SK-N-SH treated with all-trans-retinoic acid at 6 μM for 48 hours (cell line): ENCODE measurements at regions not wholly inside any gene's neighbourhood (a gene's known extent, or its start where the extent isn't known, plus 50 kb on each side); places are given as distances from the start of the nearest gene placed in this dataset.

Source experiments
- ATAC-seq: fragments of 200-7000 bp; cut with Tn5 transposase; 3 replicates; pipeline ENCODE4 v1.9.1; 2020; ENCODE audit warnings: mild to moderate bottlenecking, moderate library complexity
- ARNTL ChIP-seq: fragments of 450-650 bp; formaldehyde crosslinking; IDR thresholded peaks from 2 replicates; pipeline ENCODE4 v1.5.0; 2020; ENCODE audit warnings: low read depth, mild to moderate bottlenecking, moderate library complexity, borderline replicate concordance
- BACH2 ChIP-seq: fragments of 250-450 bp; sonication (Bioruptor Pico); IDR thresholded peaks from 2 replicates; pipeline ENCODE4 v1.9.0; 2021; ENCODE audit warnings: mild to moderate bottlenecking, borderline replicate concordance
- CSDC2 ChIP-seq: fragments of 250-450 bp; sonication (Bioruptor Pico); IDR thresholded peaks from 2 replicates; pipeline ENCODE4 v1.5.0; 2020; ENCODE audit warnings: mild to moderate bottlenecking, moderate library complexity
- ESRRG ChIP-seq: fragments of 250-450 bp; sonication (Bioruptor Pico); IDR thresholded peaks from 2 replicates; pipeline ENCODE4 v1.6.1; 2021; ENCODE audit warnings: mild to moderate bottlenecking
- GLIS3 ChIP-seq: fragments of 250-450 bp; sonication (Bioruptor Pico); IDR thresholded peaks from 2 replicates; pipeline ENCODE4 v1.5.0; 2020; ENCODE audit warnings: mild to moderate bottlenecking, moderate library complexity
- ISL1 ChIP-seq: fragments of 250-450 bp; sonication (Bioruptor Pico); IDR thresholded peaks from 2 replicates; pipeline ENCODE4 v2.1.2; 2022; ENCODE audit warnings: mild to moderate bottlenecking, moderate library complexity
- OSR1 ChIP-seq: fragments of 250-450 bp; sonication (Bioruptor Pico); IDR thresholded peaks from 2 replicates; pipeline ENCODE4 v1.8.0; 2022; ENCODE audit warnings: moderate library complexity, mild to moderate bottlenecking, inconsistent platforms
- PPARA ChIP-seq: fragments of 250-450 bp; sonication (Bioruptor Pico); IDR thresholded peaks from 2 replicates; pipeline ENCODE4 v1.5.0; 2020; ENCODE audit warnings: mild to moderate bottlenecking, borderline replicate concordance
- RARB ChIP-seq: fragments of 250-450 bp; sonication (Bioruptor Pico); IDR thresholded peaks from 2 replicates; pipeline ENCODE4 v1.8.0; 2021; ENCODE audit warnings: mild to moderate bottlenecking, moderate library complexity
- SNAI2 ChIP-seq: fragments of 250-450 bp; sonication (Bioruptor Pico); IDR thresholded peaks from 2 replicates; pipeline ENCODE4 v1.5.0; 2020; ENCODE audit warnings: mild to moderate bottlenecking, moderate library complexity
- TCF4 ChIP-seq: fragments of 250-450 bp; sonication (Bioruptor Pico); IDR thresholded peaks from 2 replicates; pipeline ENCODE4 v1.8.0; 2021; ENCODE audit warnings: mild to moderate bottlenecking, moderate library complexity, borderline replicate concordance
- ZC3H10 ChIP-seq: fragments of 250-450 bp; sonication (Bioruptor Pico); IDR thresholded peaks from 2 replicates; pipeline ENCODE4 v1.5.1; 2021; ENCODE audit warnings: mild to moderate bottlenecking, moderate library complexity
- ZFP3 ChIP-seq: fragments of 250-450 bp; sonication (Bioruptor Pico); IDR thresholded peaks from 2 replicates; pipeline ENCODE4 v1.5.0; 2020; ENCODE audit warnings: mild to moderate bottlenecking, moderate library complexity
- ZFP30 ChIP-seq: fragments of 450-650 bp; formaldehyde crosslinking; IDR thresholded peaks from 2 replicates; pipeline ENCODE4 v1.5.0; 2022; ENCODE audit warnings: mild to moderate bottlenecking, moderate library complexity
- ZNF70 ChIP-seq: fragments of 450-650 bp; formaldehyde crosslinking; IDR thresholded peaks from 2 replicates; pipeline ENCODE4 v1.5.0; 2020; ENCODE audit warnings: mild to moderate bottlenecking, moderate library complexity
- ZNF8 ChIP-seq: fragments of 450-650 bp; formaldehyde crosslinking; IDR thresholded peaks from 2 replicates; pipeline ENCODE4 v1.5.0; 2020; ENCODE audit warnings: mild to moderate bottlenecking, moderate library complexity
- TF ChIP-seq, protein P1 (sequence below): fragments of 250-450 bp; sonication (Bioruptor Pico); IDR thresholded peaks from 2 replicates; pipeline ENCODE4 v1.8.0; 2021; ENCODE audit warnings: low read depth, mild to moderate bottlenecking, moderate library complexity, borderline replicate concordance
- TF ChIP-seq, protein P2 (sequence below): fragments of 250-450 bp; sonication (Bioruptor Pico); IDR thresholded peaks from 2 replicates; pipeline ENCODE4 v1.5.1; 2020; ENCODE audit warnings: low read depth, mild to moderate bottlenecking, moderate library complexity
- TF ChIP-seq, protein P3 (sequence below): fragments of 250-450 bp; sonication (Bioruptor Pico); IDR thresholded peaks from 2 replicates; pipeline ENCODE4 v1.5.1; 2021; ENCODE audit warnings: mild to moderate bottlenecking, moderate library complexity
- TF ChIP-seq, protein P4 (sequence below): fragments of 250-450 bp; sonication (Bioruptor Pico); IDR thresholded peaks from 2 replicates; pipeline ENCODE4 v1.8.0; 2020; ENCODE audit warnings: mild to moderate bottlenecking, moderate library complexity, borderline replicate concordance
- TF ChIP-seq, protein P5 (sequence below): fragments of 250-450 bp; sonication (Bioruptor Pico); IDR thresholded peaks from 2 replicates; pipeline ENCODE4 v1.5.0; 2020; ENCODE audit warnings: mild to moderate bottlenecking, moderate library complexity

DNA sequence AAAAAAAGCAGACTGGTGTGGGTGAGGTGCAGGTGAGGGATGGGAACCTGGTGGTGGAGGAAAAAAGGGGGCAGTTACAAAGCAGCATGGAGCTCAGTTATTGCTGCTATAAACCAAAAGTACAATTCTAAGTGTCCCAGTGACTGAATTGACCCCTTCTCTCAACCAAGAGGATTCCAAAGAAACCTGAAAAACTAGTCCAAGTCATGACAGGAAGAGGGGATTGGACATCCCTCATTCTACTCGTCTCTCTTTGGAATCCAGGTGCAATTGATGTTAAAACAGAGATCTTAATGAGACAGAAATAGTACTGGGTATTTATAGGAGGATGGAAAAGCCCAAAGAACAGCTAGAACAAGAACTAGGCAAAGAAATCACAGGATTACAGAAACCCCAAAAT lies 322.3 kb upstream of the IGFBP3 start:
- TF ChIP-seq ESRRG (no peak), GLIS3 (CRISPR knock-in tag) (no peak), ZNF70 (CRISPR knock-in tag) (no peak), ISL1 (no peak), ZNF8 (CRISPR knock-in tag) (no peak), BACH2 (CRISPR knock-in tag) (no peak), CSDC2 (no peak), TCF4 (no peak), ZC3H10 (no peak)
- TF ChIP-seq, protein P1, sequence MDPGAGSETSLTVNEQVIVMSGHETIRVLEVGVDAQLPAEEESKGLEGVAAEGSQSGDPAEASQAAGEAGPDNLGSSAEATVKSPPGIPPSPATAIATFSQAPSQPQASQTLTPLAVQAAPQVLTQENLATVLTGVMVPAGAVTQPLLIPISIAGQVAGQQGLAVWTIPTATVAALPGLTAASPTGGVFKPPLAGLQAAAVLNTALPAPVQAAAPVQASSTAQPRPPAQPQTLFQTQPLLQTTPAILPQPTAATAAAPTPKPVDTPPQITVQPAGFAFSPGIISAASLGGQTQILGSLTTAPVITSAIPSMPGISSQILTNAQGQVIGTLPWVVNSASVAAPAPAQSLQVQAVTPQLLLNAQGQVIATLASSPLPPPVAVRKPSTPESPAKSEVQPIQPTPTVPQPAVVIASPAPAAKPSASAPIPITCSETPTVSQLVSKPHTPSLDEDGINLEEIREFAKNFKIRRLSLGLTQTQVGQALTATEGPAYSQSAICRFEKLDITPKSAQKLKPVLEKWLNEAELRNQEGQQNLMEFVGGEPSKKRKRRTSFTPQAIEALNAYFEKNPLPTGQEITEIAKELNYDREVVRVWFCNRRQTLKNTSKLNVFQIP (CRISPR knock-in tag) = no peak
- TF ChIP-seq, protein P2, sequence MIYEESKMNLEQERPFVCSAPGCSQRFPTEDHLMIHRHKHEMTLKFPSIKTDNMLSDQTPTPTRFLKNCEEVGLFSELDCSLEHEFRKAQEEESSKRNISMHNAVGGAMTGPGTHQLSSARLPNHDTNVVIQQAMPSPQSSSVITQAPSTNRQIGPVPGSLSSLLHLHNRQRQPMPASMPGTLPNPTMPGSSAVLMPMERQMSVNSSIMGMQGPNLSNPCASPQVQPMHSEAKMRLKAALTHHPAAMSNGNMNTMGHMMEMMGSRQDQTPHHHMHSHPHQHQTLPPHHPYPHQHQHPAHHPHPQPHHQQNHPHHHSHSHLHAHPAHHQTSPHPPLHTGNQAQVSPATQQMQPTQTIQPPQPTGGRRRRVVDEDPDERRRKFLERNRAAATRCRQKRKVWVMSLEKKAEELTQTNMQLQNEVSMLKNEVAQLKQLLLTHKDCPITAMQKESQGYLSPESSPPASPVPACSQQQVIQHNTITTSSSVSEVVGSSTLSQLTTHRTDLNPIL (CRISPR knock-in tag) = no peak
- TF ChIP-seq, protein P3, sequence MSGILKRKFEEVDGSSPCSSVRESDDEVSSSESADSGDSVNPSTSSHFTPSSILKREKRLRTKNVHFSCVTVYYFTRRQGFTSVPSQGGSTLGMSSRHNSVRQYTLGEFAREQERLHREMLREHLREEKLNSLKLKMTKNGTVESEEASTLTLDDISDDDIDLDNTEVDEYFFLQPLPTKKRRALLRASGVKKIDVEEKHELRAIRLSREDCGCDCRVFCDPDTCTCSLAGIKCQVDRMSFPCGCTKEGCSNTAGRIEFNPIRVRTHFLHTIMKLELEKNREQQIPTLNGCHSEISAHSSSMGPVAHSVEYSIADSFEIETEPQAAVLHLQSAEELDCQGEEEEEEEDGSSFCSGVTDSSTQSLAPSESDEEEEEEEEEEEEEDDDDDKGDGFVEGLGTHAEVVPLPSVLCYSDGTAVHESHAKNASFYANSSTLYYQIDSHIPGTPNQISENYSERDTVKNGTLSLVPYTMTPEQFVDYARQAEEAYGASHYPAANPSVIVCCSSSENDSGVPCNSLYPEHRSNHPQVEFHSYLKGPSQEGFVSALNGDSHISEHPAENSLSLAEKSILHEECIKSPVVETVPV (CRISPR knock-in tag) = no peak
- TF ChIP-seq, protein P4, sequence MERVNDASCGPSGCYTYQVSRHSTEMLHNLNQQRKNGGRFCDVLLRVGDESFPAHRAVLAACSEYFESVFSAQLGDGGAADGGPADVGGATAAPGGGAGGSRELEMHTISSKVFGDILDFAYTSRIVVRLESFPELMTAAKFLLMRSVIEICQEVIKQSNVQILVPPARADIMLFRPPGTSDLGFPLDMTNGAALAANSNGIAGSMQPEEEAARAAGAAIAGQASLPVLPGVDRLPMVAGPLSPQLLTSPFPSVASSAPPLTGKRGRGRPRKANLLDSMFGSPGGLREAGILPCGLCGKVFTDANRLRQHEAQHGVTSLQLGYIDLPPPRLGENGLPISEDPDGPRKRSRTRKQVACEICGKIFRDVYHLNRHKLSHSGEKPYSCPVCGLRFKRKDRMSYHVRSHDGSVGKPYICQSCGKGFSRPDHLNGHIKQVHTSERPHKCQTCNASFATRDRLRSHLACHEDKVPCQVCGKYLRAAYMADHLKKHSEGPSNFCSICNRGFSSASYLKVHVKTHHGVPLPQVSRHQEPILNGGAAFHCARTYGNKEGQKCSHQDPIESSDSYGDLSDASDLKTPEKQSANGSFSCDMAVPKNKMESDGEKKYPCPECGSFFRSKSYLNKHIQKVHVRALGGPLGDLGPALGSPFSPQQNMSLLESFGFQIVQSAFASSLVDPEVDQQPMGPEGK = no peak
- no peak for ATAC-seq

DNA sequence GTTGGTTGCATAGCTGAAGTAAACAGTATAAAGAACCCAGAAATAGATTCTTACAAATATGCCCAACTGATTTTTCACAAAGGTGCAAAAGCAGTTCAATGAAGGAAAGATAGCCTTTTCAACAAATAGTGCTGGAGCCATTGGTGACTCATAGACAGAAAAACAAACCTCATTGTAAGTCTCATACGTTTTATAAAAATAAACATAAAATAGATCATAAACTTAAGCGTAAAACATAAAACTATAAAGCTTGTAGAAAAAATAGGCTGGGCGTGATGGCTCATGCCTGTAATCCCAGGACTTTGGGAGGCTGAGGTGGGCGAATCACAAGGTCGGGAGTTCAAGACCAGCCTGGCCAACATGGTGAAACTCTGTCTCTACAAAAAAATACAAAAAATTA lies 318.8 kb upstream of the IGFBP3 start:
- no peak for ATAC-seq
- no peak for TF ChIP-seq ZFP30 (CRISPR knock-in tag)
- TF ChIP-seq, protein P2 (CRISPR knock-in tag) = no peak
- TF ChIP-seq ZNF70 (CRISPR knock-in tag) = no peak
- no peak for TF ChIP-seq ZNF8 (CRISPR knock-in tag)
- no peak for TF ChIP-seq ISL1
- TF ChIP-seq, protein P1 (CRISPR knock-in tag) = no peak
- TF ChIP-seq CSDC2 = no peak

DNA sequence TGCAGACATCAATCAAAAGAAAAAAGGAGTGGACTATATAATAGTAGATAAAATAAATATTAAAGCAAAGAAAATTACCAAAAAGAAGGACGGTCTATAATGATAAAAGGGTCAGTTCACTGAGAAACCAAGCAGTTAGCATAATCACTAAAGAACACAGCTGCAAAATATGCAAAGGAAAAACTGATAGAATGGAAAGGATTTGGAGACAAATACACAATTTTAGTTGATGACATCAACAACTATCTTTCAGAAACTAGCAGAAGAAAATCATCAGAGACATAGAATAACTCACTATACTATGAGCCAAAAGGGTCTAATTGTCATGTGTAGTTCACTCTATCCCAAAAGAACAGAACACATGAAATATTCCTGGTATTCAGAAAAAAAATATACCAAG lies 316.4 kb upstream of the IGFBP3 start:
- ATAC-seq = no peak
- TF ChIP-seq TCF4 = no peak
- TF ChIP-seq ARNTL = no peak
- TF ChIP-seq, protein P5, sequence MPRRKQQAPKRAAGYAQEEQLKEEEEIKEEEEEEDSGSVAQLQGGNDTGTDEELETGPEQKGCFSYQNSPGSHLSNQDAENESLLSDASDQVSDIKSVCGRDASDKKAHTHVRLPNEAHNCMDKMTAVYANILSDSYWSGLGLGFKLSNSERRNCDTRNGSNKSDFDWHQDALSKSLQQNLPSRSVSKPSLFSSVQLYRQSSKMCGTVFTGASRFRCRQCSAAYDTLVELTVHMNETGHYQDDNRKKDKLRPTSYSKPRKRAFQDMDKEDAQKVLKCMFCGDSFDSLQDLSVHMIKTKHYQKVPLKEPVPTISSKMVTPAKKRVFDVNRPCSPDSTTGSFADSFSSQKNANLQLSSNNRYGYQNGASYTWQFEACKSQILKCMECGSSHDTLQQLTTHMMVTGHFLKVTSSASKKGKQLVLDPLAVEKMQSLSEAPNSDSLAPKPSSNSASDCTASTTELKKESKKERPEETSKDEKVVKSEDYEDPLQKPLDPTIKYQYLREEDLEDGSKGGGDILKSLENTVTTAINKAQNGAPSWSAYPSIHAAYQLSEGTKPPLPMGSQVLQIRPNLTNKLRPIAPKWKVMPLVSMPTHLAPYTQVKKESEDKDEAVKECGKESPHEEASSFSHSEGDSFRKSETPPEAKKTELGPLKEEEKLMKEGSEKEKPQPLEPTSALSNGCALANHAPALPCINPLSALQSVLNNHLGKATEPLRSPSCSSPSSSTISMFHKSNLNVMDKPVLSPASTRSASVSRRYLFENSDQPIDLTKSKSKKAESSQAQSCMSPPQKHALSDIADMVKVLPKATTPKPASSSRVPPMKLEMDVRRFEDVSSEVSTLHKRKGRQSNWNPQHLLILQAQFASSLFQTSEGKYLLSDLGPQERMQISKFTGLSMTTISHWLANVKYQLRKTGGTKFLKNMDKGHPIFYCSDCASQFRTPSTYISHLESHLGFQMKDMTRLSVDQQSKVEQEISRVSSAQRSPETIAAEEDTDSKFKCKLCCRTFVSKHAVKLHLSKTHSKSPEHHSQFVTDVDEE = no peak
- TF ChIP-seq GLIS3 (CRISPR knock-in tag) = no peak
- TF ChIP-seq, protein P2 (CRISPR knock-in tag) = no peak
- TF ChIP-seq RARB (CRISPR knock-in tag) = no peak
- no peak for TF ChIP-seq ZC3H10
- TF ChIP-seq BACH2 (CRISPR knock-in tag) = no peak
- no peak for TF ChIP-seq PPARA (CRISPR knock-in tag)
- no peak for TF ChIP-seq ZFP3 (CRISPR knock-in tag)
- no peak for TF ChIP-seq SNAI2 (CRISPR knock-in tag)
- TF ChIP-seq OSR1 = no peak
- no peak for TF ChIP-seq ZNF8 (CRISPR knock-in tag)
- TF ChIP-seq, protein P3 (CRISPR knock-in tag) = no peak
